Cardiac muscle cell (in vitro differentiated cells and primary cell): ENCODE measurements at regions not wholly inside any gene's neighbourhood (a gene's known extent, or its start where the extent isn't known, plus 50 kb on each side); places are given as distances from the start of the nearest gene placed in this dataset.
A peak's percentile ranks its signal among the peaks of the same experiment; 100 is the strongest.

Experiments used
- DNase-seq, 2 donors: peaks; one replicate each; pipeline versions ENCODE4 v3.0.0 to v3.0.0-alpha.2; 2010 to 2017; ENCODE audit warnings: low read depth in 1 of 2, low spot score in 1 of 2
- H3K27ac ChIP-seq: fragments of 200-600 bp; sonication (generic); 2 replicates; pipeline ENCODE4 v1.5.1; 2016
- H3K27me3 ChIP-seq: fragments of 200-600 bp; sonication (generic); 2 replicates; pipeline ENCODE4 v1.6.0; 2016; ENCODE audit warnings: control low read depth
- H3K36me3 ChIP-seq: fragments of 200-600 bp; sonication (generic); 2 replicates; pipeline ENCODE4 v1.5.1; 2016; ENCODE audit warnings: control low read depth
- H3K4me1 ChIP-seq: fragments of 200-600 bp; sonication (generic); 2 replicates; pipeline ENCODE4 v1.8.1; 2017; ENCODE audit warnings: low read depth, mild to moderate bottlenecking, mixed run types
- H3K4me3 ChIP-seq: fragments of 200-600 bp; sonication (generic); 2 replicates; pipeline ENCODE4 v1.5.1; 2016; ENCODE audit warnings: mild to moderate bottlenecking
- H3K9me3 ChIP-seq: fragments of 200-600 bp; sonication (generic); 2 replicates; pipeline ENCODE4 v1.5.1; 2017; ENCODE audit warnings: low read depth, mild to moderate bottlenecking, control low read depth
- CTCF ChIP-seq: IDR thresholded peaks from 2 replicates; pipeline ENCODE4 v1.5.1; 2012; ENCODE audit warnings: low read depth, mild to moderate bottlenecking, low read length

DNA sequence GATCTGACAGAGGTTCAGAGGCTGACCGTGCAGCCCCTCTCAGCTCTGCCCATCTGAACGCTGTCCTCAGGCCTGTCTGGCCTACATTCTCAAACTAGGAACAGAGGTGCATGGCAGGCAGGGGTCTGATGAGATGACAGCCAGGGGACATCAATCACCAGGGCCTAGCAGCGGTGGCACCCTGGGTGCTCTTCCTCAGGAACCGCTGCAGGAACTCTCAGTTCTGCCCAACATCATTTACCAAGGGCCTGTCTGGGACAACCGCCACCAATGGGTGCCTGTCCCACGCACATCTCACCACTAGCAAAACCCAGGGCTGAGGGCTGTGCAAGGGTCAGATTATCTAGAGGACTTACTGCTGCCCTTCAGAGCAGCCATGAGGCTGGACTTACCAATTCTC lies 245.7 kb downstream of the TOMM20 start:
- no peaks in the 10 kb centered on the region for H3K9me3 ChIP-seq
- H3K4me1 ChIP-seq, result peaks cover 46% of the 10 kb centered on the region
- no peak overlapping the region for H3K27ac ChIP-seq
- H3K4me3 ChIP-seq, result no peak overlapping the region
- no peak for TF ChIP-seq CTCF
- no peak for DNase-seq
- H3K36me3 ChIP-seq, result no peaks in the 10 kb centered on the region
- H3K27me3 ChIP-seq, result no peaks in the 10 kb centered on the region

- no peaks in the 10 kb centered on the region for H3K36me3 ChIP-seq
- TF ChIP-seq CTCF, result no peak
- H3K27ac ChIP-seq, result peak overlapping the region; percentile 9
- H3K27me3 ChIP-seq, result no peaks in the 10 kb centered on the region
- H3K4me3 ChIP-seq, result no peak overlapping the region
- no peaks in the 10 kb centered on the region for H3K9me3 ChIP-seq
- no peak for DNase-seq
- H3K4me1 ChIP-seq, result peaks cover 45% of the 10 kb centered on the region
These were observed 246.5 kb downstream of the TOMM20 start for GRCh38 chr1:234881893-234882771.

GRCh38 chr1:234879147-234880080 lies 249.2 kb downstream of the TOMM20 start:
- H3K27me3 ChIP-seq, result no peaks in the 10 kb centered on the region

GRCh38 chr1:234878288-234878687 lies 250.3 kb downstream of the TOMM20 start:
- Histone ChIP-seq H3K27ac (peak overlapping the region; percentile 86), H3K36me3 (no peaks in the 10 kb centered on the region), H3K27me3 (no peaks in the 10 kb centered on the region), H3K4me3 (no peak overlapping the region), H3K9me3 (no peaks in the 10 kb centered on the region), H3K4me1 (peaks cover 33% of the 10 kb centered on the region)
- TF ChIP-seq CTCF, result no peak
- DNase-seq, result no peak

More at GRCh38 chr1:234879147-234880080, 249.2 kb downstream of the TOMM20 start:
- Histone ChIP-seq H3K9me3 (no peaks in the 10 kb centered on the region), H3K4me3 (no peak overlapping the region), H3K4me1 (peaks cover 33% of the 10 kb centered on the region), H3K36me3 (no peaks in the 10 kb centered on the region), H3K27ac (peak overlapping the region; percentile 86)
- peak in 1 of 2 donors; percentile 79 for DNase-seq
- TF ChIP-seq CTCF, result no peak

DNA sequence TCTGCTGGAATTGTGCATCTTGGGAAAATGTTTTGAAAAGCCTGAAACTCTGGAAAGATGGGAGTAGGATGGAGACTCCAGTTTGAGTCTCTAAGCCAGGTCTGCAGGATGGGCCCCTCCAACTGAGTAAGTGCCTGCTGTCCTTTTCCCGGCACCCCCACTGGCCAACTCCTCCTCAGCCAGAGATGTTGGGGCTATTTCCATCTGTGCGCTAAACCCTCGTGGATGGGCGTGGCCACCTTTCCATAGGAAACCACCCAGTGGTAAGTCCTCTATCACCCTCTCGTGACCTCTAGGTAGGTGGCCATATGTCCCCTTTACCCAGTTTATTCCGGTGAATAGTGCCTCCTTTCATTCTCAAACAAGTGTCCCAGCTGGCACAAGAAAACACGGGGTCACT lies 250.9 kb downstream of the TOMM20 start:
- Histone ChIP-seq H3K27ac (peak overlapping the region; percentile 81), H3K4me1 (peaks cover 33% of the 10 kb centered on the region), H3K9me3 (no peaks in the 10 kb centered on the region), H3K36me3 (no peaks in the 10 kb centered on the region), H3K4me3 (no peak overlapping the region), H3K27me3 (no peaks in the 10 kb centered on the region)
- DNase-seq, result no peak
- TF ChIP-seq CTCF, result no peak
